ENCODE measurements at regions not wholly inside any gene's neighbourhood (a gene's known extent, or its start where the extent isn't known, plus 50 kb on each side); places are given as distances from the start of the nearest gene placed in this dataset.

GRCh38 chr2:236849508-236849907, 236.2 kb upstream of the COPS8 start:
- H3K36me3 ChIP-seq (ENCODE audit: control insufficient read depth in 2 of 4, insufficient read depth in 4 of 4, low read length in 3 of 4) = no peaks in the 10 kb centered on the region
- H3K4me1 ChIP-seq (replicated peaks in 1 of 4; ENCODE audit: control insufficient read depth in 3 of 4, insufficient read depth in 4 of 4, low read length in 3 of 4) = peaks cover 9 to 25% (median 19%) of the 10 kb centered on the region in 4 experiments
- no peaks in the 10 kb centered on the region for H4K20me1 ChIP-seq (replicated peaks in 1 of 2; ENCODE audit: control insufficient read depth in 1 of 2, insufficient read depth in 2 of 2, low read length in 2 of 2)
- H2BK20ac ChIP-seq (ENCODE audit: low read length) = no peak overlapping the region
- H3K9me3 ChIP-seq (ENCODE audit: insufficient read depth in 2 of 2, low read depth in 1 of 2, low read length in 1 of 2) = peaks cover 10 to 20% of the 10 kb centered on the region in 2 experiments
- peak overlapping the region; percentile 89; the same call in 1 of the 2 replicates for H2BK15ac ChIP-seq (ENCODE audit: low read length)
- H2AK5ac ChIP-seq (ENCODE audit: low read depth, low read length) = no peak overlapping the region
- WGBS, 2 experiments (ENCODE audit: extremely low coverage in 1 of 2, insufficient coverage in 1 of 2, insufficient read length in 1 of 2, insufficient replicate concordance in 2 of 2, low coverage in 1 of 2, low lambda C conversion rate in 2 of 2, missing lambda C conversion rate in 1 of 2) = 90% methylated on average over 1 of the region's 2 CpGs; no CpG with 5 or more reads in 1 of the 2 experiments
- POLR2A ChIA-PET (ENCODE audit: partially characterized antibody) = no interaction called here
- H3K56ac ChIP-seq (replicated peaks; ENCODE audit: insufficient read length, low read depth, low read length) = no peak overlapping the region
- no peaks in the 10 kb centered on the region for H3K79me2 ChIP-seq (ENCODE audit: control insufficient read depth in 1 of 2, insufficient read depth in 2 of 2, low read length in 2 of 2)
- no peak overlapping the region for H3K23ac ChIP-seq (ENCODE audit: insufficient read length)
- no peak overlapping the region for H2BK5ac ChIP-seq (ENCODE audit: low read depth, low read length)
- CTCF ChIA-PET (ENCODE audit: partially characterized antibody) = interaction anchor here (1.6 kb wide), 1 partner anchor 336 kb away, joined by 5 read pairs; no protein-coding TSS in a partner anchor
- H3K4me3 ChIP-seq (ENCODE audit: extremely low read depth in 1 of 4, insufficient read depth in 2 of 4, low read depth in 3 of 4, low read length in 4 of 4) = no peak overlapping the region
- FAIRE-seq (no peak), DNase-seq (ENCODE audit: low read depth in 1 of 2, low spot score in 2 of 2) (no peak)
- peaks cover 0 to 4% (median 0%) of the 10 kb centered on the region in 4 experiments; a peak in 1 of 7 replicates for H3K27me3 ChIP-seq (replicated peaks in 1 of 4; ENCODE audit: control insufficient read depth in 3 of 4, extremely low read depth in 1 of 4, insufficient read depth in 3 of 4, low read length in 3 of 4)
- no peak overlapping the region for H3K9ac ChIP-seq (replicated peaks in 1 of 4; ENCODE audit: extremely low read depth in 1 of 4, low read depth in 3 of 4, low read length in 3 of 4)
- no peak overlapping the region for H3K27ac ChIP-seq (ENCODE audit: low read depth, low read length)
- H2BK12ac ChIP-seq (ENCODE audit: low read depth, low read length) = peak overlapping the region; percentile 33; the same call in 1 of the 2 replicates
- no peak overlapping the region for H4K5ac ChIP-seq (ENCODE audit: insufficient read length, low read depth, low read length)
- no peak overlapping the region for H2AFZ ChIP-seq (ENCODE audit: low read length)
- no peak overlapping the region for H2BK120ac ChIP-seq (replicated peaks; ENCODE audit: low read depth, low read length)
- no peaks in the 10 kb centered on the region for H3K79me1 ChIP-seq (ENCODE audit: low read depth, low read length)
- H3K4me2 ChIP-seq (ENCODE audit: insufficient read depth in 1 of 2, low read depth in 2 of 2, low read length in 2 of 2) = no peak overlapping the region
- no peaks in the 10 kb centered on the region for H3K23me2 ChIP-seq (ENCODE audit: low read depth, low read length)
- H4K8ac ChIP-seq (ENCODE audit: extremely low read depth, insufficient read depth, low read length) = no peak overlapping the region
- H3K14ac ChIP-seq (ENCODE audit: insufficient read length) = no peak overlapping the region
- TF ChIP-seq USF2 (IDR thresholded peaks at IDR 0.05; ENCODE audit: low read length) (no peak), EZH2 (IDR thresholded peaks at IDR 0.05; ENCODE audit: low read depth, low read length, severe bottlenecking) (no peak), POLR2A (IDR thresholded peaks at IDR 0.05; ENCODE audit: control extremely low read depth in 1 of 2, low read depth in 2 of 2, low read length in 2 of 2) (no peak), CREB1 (IDR thresholded peaks at IDR 0.05) (no peak), JUND (IDR thresholded peaks at IDR 0.05; ENCODE audit: low read length) (no peak), TBP (IDR thresholded peaks at IDR 0.05; ENCODE audit: low read depth, low read length) (no peak), SIRT6 (IDR thresholded peaks at IDR 0.05; ENCODE audit: low read length) (no peak), CBX8 (IDR thresholded peaks at IDR 0.05; ENCODE audit: borderline replicate concordance, low read depth, low read length) (no peak), CHD2 (IDR thresholded peaks at IDR 0.05; ENCODE audit: low read length) (no peak), TCF12 (IDR thresholded peaks at IDR 0.05; ENCODE audit: low read depth, low read length) (no peak)
- TF ChIP-seq, protein P1, sequence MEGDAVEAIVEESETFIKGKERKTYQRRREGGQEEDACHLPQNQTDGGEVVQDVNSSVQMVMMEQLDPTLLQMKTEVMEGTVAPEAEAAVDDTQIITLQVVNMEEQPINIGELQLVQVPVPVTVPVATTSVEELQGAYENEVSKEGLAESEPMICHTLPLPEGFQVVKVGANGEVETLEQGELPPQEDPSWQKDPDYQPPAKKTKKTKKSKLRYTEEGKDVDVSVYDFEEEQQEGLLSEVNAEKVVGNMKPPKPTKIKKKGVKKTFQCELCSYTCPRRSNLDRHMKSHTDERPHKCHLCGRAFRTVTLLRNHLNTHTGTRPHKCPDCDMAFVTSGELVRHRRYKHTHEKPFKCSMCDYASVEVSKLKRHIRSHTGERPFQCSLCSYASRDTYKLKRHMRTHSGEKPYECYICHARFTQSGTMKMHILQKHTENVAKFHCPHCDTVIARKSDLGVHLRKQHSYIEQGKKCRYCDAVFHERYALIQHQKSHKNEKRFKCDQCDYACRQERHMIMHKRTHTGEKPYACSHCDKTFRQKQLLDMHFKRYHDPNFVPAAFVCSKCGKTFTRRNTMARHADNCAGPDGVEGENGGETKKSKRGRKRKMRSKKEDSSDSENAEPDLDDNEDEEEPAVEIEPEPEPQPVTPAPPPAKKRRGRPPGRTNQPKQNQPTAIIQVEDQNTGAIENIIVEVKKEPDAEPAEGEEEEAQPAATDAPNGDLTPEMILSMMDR (IDR thresholded peaks at IDR 0.05; ENCODE audit: control extremely low read depth in 1 of 3, insufficient read depth in 1 of 3, low read depth in 1 of 3, low read length in 3 of 3) = no peak
- no peak overlapping the region for H3K4ac ChIP-seq (replicated peaks; ENCODE audit: insufficient read length, low read depth, low read length)
- 0 out of 2 replicates have a peak overlapping the region, but pooled peaks have one; percentile 38 for H3K18ac ChIP-seq (ENCODE audit: extremely low read depth, low read length)
- no peak overlapping the region for H4K91ac ChIP-seq (replicated peaks; ENCODE audit: insufficient read length, low read length)

Data from H1 (cell line).